DMS53 treated with DMSO at 0.1 percent for 48 hours (cell line): ENCODE measurements at regions not wholly inside any gene's neighbourhood (a gene's known extent, or its start where the extent isn't known, plus 50 kb on each side); places are given as distances from the start of the nearest gene placed in this dataset.
"Not testable (repeated sequence)": the region's sequence is repeated elsewhere in the genome, so short reads cannot be mapped to it uniquely, and the experiment has no call there.

Experiments used
- DNase-seq: peaks from one replicate; lab custom pipeline; 2025; ENCODE audit not compliant: unreplicated experiment; lab: John Stamatoyannopoulos, UW

DNA sequence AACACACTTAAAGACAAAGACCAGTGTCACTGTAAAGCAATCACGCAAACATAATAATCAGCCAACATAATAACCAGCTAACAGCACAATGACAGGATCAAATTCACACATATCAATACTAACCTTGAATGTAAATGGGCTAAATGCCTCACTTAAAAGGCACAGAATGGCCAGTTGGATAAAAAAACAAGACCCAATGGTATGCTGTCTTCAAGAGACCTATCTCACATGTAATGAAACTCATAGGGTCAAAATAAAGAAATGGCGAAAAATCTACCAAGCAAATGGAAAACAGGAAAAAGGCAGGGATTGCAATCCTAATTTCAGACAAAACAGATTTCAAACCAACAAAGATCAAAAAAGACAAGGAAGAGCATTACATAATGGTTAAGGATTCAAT, 78.2 kb upstream of the RAB12 start:
- not testable (repeated sequence) for DNase-seq

DNA sequence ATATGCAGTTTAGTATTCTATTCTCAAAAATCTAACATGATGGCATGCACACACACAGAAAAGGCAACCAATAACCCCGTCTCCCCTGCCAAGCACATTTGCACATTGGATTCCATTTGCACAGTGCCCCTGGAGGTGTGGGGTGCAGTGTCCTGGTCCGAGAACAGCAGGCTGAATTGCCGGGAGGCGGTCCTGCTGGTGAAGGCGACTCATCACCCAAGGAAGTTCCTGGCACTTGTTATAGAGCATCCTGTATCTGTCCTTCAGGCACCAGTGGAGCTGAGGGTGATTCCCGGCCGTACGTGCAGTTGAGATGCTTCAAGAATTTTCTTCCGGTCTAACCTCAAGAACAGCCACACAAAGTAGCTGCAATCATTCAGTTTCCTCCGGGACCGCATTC, 73.0 kb upstream of the RAB12 start:
- DNase-seq: no peak

DNA sequence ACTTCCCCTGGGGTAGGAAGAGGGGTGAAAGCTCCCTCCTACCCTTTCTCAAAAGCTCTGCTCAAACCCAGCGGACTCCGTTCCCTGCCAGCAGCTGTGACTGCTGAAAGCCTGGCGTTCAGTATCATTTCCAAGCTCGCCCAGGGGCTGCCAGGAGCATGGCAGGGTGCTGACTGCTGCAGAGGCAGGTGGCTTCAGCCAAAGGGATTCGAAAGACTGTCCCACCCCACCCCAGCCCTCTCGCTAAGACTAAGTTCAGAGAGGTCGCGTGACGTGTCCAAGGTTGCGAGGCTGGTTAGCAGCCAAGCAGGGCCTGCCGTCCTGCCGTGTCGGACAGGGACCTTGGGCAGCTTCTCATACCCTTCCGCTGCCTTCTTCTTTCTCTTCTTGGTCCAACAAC, 72.3 kb upstream of the RAB12 start:
- DNase-seq: no peak

DNA sequence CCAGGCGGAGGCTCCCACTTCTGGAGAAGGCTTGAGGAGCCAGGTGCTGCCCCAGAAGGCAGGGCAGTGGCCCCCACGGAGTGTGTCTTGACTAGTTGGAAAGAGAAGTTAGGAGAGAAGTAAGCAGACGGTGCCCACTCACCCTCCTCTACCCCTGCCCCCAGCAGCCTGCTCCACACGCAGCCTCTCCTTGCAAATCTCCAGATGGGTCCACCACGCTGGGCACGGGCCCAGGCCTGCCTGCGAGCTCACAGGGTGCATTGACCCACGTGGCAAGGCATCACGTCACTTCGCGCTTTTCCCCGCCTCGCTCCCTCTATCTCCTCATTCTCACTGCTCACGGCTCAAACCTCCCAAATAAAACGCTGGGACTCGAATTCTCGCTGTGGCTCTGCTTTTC, 71.8 kb upstream of the RAB12 start:
- no peak for DNase-seq

DNA sequence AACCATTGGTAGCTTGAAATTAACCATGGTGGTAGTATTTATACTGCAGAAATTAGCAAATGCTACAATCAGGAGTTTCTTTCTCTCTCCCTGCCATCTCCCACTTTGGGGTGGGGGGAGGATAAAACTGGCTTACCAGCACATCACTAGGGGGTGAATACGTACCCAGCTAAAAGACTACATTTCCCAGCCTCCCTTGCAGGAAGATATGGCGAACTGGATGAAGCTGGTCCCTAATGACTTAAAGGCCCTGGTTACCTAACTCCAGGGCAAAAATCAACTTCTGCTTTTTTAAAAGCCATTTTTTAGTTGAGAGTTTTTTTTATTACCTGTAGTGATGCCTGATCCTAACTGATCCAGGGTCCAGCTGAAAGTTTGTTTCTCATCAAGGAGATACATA, 70.3 kb upstream of the RAB12 start:
- DNase-seq: no peak

DNA sequence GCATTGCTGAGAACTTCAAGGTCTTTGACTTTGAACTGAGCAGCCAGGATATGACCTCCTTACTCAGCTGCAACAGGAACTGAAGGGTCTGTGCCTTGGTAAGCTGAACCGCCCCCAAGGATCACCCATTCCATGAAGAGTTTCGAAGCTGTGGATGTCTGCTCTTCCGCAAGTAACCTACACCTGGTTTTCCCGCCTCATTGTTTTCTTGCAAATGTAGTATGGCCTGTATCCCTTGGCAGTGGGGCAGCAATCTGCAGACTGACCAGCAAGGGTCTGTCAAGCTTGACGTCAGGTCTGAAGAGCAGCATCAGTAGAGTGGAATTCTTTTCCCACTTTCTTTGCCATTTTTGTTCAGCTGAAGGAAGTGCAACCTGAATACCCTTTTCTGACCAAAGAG, 62.6 kb upstream of the RAB12 start:
- DNase-seq: no peak

DNA sequence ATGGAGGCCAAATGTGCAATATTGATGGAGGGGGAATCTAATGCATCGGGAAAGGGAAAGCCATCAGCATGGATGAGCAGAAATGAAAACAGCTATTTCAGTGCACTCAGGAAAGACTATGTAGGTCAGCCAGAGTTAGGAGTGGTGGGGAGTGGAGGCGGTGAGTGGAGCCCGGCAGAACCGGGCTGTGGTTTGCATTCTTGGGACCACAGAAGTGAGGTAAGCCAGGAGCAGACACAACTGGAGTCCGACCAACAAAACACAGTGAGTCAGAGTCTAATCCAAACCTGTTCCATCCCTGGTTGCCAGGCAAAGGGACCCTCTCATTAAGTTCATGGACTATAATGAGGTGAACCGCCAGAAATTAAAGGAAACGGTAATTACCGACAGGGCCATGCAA, 61.1 kb upstream of the RAB12 start:
- DNase-seq: no peak

DNA sequence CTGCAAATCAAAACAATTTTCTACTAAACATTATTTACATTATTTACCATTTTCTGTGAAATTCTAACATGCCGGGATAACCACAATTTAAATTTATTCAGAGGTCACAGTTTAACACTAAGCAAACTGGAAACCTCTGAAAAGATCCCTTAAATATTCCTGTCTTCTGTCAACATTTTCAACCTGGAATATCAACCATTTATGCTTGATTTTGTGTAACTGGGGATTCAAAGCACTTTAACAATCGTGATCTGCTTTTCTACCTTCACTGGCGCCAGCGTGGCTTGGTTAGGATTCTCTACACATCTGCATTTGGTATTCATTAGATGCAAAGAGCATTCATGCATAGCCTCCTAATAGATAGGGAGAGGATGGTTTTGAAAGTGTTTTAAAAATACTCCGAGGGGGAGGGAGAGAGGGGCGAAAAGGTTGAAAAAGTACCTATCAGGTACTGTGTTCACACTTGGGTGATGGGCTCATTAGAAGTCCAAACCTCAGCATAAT, 59.9 kb upstream of the RAB12 start:
- DNase-seq: no peak

DNA sequence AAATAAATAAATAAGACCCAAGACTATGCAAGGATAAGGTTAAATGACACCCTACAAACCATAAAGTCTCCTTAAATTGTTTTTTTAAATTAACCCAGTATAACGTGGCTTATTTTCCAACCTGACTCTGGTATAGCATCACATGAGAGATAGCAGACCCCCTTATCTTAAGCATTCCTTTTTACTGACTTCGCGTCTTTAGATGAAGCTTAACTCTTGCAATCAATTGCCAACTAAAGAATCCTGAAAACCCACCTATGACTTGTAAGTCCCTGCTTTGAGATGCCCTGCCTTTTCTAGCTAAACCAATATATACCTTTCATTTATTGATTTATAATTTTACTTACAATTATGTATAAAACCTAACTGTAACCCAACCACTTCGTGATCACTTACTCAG, 57.1 kb upstream of the RAB12 start:
- DNase-seq: no peak

DNA sequence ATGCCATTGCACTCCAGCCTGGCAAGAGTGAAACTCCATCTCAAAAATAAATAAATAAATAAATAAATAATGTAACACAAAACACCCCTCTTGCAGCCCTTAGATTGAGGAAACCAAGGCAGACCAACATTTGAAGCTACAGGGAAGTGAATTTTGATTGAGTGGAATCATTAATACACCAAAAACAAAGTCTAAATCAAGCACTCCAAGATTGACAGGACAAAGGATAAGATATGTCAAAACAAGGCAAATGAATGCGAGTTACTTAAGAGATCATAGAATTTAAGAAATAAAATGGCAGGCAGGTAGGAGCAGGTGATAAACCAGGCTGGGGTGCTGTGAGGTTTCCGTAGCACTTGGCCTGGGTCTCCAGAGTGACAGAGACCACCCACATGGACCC, 54.9 kb upstream of the RAB12 start:
- no peak for DNase-seq

DNA sequence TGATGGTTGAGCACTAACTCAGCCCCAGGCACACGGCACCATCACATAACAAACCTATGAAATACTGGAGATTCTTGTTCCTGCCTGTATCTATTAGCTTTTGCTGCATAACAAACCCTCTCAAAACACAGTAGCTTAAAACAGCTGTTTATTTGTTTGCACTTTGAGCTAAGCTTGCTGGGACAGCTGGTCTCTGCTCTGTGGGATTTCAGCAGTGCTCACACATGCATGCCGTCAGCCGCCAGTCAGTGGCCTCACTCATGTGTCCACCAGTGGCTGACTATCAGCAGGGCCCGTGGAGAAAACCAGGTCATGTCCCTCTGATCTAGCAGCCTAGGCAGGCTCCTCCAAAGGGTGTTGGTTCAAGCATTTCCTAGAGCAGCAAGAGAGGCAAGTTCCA, 52.8 kb upstream of the RAB12 start:
- DNase-seq: no peak
